GM19372 (cell line): ENCODE measurements at regions not wholly inside any gene's neighbourhood (a gene's known extent, or its start where the extent isn't known, plus 50 kb on each side); places are given as distances from the start of the nearest gene placed in this dataset.

ENCODE experiments used
- ATAC-seq: cut with Tn5 transposase; IDR thresholded peaks from one replicate; pipeline ENCODE4 v1.9.1; 2021; ENCODE audit warnings: mild to moderate bottlenecking, low read depth, moderate library complexity; ENCODE audit not compliant: unreplicated experiment

GRCh38 chr6:146865756-146866379, 267.1 kb downstream of the ADGB start:
- no peak for ATAC-seq

GRCh38 chr6:146866731-146867414, 268.1 kb downstream of the ADGB start:
- no peak for ATAC-seq

- ATAC-seq, result no peak
Measured at GRCh38 chr6:146868671-146869209, 270.0 kb downstream of the ADGB start.

- peak; percentile 91 for ATAC-seq
Measured at GRCh38 chr6:146870760-146871159, 272.0 kb downstream of the ADGB start.

- no peak for ATAC-seq
Measured at GRCh38 chr6:146871611-146872425, 273.0 kb downstream of the ADGB start.

GRCh38 chr6:146872426-146872785, 273.6 kb downstream of the ADGB start:
- ATAC-seq, result no peak

- ATAC-seq, result no peak
Measured at GRCh38 chr6:146874278-146875018, 275.7 kb downstream of the ADGB start.

GRCh38 chr6:146875927-146876270, 277.1 kb downstream of the ADGB start:
- ATAC-seq, result no peak

- peak; percentile 55 for ATAC-seq
Measured at GRCh38 chr6:146876271-146877151, 277.7 kb downstream of the ADGB start.

GRCh38 chr6:146878168-146878951, 279.6 kb downstream of the ADGB start:
- ATAC-seq, result no peak

GRCh38 chr6:146878952-146879340, 280.2 kb downstream of the ADGB start:
- ATAC-seq, result no peak

GRCh38 chr6:146879406-146880117, 280.8 kb downstream of the ADGB start:
- ATAC-seq, result no peak

GRCh38 chr6:146881228-146882181, 282.7 kb downstream of the ADGB start:
- ATAC-seq, result no peak

- no peak for ATAC-seq
Measured at GRCh38 chr6:146883640-146884531, 285.1 kb downstream of the ADGB start.

GRCh38 chr6:146884728-146885127, 286.0 kb downstream of the ADGB start:
- peak; percentile 77 for ATAC-seq

- ATAC-seq, result no peak
Measured at GRCh38 chr6:146885708-146886457, 287.1 kb downstream of the ADGB start.
